ENCODE measurements at regions not wholly inside any gene's neighbourhood (a gene's known extent, or its start where the extent isn't known, plus 50 kb on each side); places are given as distances from the start of the nearest gene placed in this dataset.

DNA sequence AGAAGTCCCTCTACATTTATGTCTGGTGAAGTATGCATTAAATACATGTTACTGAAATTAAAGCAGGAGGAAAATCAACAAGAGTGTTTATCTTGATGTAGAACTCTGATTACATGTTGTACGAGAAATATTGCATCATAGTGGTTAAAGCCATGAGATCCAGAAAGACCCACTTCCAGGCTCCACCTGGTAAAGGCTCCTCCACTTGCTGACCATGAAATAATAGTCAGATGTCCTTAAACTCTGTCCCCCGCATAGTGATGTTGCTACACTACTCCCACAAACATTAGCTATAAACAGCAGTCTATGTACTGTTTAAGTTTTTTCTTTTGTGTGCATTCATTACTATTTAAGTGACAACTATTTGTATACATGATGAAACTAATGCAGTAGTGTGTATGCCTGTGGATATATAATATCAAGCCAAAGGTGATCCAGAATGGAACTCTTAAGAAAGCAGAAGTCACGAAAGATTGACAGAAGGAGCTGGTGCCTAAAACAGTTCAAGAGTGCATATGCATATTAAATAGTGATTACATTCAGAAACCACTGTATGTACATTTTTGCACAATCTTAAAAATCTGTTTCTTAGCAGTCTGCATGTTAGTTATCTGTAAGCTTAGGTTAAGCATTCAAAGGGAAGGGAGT, 264.4 kb upstream of the KCNMB2 start:
- no peak for DNase-seq (ENCODE audit: low read depth, low spot score)
- POLR2A ChIA-PET = no interaction called here
- TF ChIP-seq, protein P1, sequence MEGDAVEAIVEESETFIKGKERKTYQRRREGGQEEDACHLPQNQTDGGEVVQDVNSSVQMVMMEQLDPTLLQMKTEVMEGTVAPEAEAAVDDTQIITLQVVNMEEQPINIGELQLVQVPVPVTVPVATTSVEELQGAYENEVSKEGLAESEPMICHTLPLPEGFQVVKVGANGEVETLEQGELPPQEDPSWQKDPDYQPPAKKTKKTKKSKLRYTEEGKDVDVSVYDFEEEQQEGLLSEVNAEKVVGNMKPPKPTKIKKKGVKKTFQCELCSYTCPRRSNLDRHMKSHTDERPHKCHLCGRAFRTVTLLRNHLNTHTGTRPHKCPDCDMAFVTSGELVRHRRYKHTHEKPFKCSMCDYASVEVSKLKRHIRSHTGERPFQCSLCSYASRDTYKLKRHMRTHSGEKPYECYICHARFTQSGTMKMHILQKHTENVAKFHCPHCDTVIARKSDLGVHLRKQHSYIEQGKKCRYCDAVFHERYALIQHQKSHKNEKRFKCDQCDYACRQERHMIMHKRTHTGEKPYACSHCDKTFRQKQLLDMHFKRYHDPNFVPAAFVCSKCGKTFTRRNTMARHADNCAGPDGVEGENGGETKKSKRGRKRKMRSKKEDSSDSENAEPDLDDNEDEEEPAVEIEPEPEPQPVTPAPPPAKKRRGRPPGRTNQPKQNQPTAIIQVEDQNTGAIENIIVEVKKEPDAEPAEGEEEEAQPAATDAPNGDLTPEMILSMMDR (IDR thresholded peaks at IDR 0.05; ENCODE audit: low read depth, low read length) = no peak
- no peak overlapping the region for H3K27ac ChIP-seq (ENCODE audit: low read depth, low read length)
- CTCF ChIA-PET = no interaction called here
- no peaks in the 10 kb centered on the region for H3K9me3 ChIP-seq (ENCODE audit: control insufficient read depth, insufficient read depth, low read length)
- H3K27me3 ChIP-seq (ENCODE audit: control insufficient read depth, insufficient read depth, low read length) = no peaks in the 10 kb centered on the region
- no peak overlapping the region for H3K4me3 ChIP-seq (ENCODE audit: low read depth, low read length)

DNA sequence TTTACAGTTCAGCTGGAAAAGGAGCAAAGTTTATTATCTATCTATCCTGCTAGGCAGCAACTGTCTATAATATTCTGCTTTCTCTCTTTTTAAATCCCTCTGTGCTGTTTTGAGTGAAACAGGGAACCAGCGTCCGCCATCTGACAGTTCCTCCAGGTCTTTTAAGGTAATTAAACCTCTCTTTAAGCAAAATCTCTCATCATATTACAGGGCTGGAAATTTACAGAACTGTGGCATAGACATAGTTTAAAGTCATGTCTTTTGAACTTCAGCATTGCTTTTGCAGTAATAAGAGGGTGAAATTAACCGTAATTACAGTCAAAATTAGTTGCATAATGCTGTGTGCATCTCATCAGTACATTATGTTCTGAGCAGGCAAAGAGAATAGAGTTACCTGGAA, 263.4 kb upstream of the KCNMB2 start:
- H3K27ac ChIP-seq (ENCODE audit: low read depth, low read length) = no peak overlapping the region
- DNase-seq (ENCODE audit: low read depth, low spot score) = no peak
- no peaks in the 10 kb centered on the region for H3K27me3 ChIP-seq (ENCODE audit: control insufficient read depth, insufficient read depth, low read length)
- H3K9me3 ChIP-seq (ENCODE audit: control insufficient read depth, insufficient read depth, low read length) = no peaks in the 10 kb centered on the region; the same call in 1 of the 2 replicates
- CTCF ChIA-PET = no interaction called here
- POLR2A ChIA-PET = no interaction called here
- H3K4me3 ChIP-seq (ENCODE audit: low read depth, low read length) = no peak overlapping the region
- TF ChIP-seq, protein P1 (IDR thresholded peaks at IDR 0.05; ENCODE audit: low read depth, low read length) = no peak

DNA sequence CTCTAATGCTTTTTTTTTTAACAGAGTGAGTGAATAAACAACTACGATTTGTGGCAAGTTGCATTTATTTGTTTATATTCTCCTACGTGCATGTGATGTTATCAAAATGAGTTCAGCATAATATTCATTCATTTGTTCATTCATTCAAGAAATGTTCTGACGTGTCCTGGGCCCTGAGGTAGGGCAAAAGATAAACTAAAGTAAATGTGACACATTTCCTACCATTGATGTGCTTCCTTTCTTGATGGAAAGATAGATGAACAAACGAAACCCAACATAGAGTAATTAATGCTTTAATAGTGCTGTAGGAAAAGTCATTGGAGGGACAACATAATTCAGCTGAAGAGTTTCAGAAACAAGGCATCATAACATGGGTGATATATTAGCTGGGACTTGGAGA, 261.5 kb upstream of the KCNMB2 start:
- POLR2A ChIA-PET = no interaction called here
- CTCF ChIA-PET = no interaction called here
- TF ChIP-seq, protein P1 (IDR thresholded peaks at IDR 0.05; ENCODE audit: low read depth, low read length) = no peak
- H3K9me3 ChIP-seq (ENCODE audit: control insufficient read depth, insufficient read depth, low read length) = peaks cover 5% of the 10 kb centered on the region; the same call in 1 of the 2 replicates
- no peak overlapping the region for H3K4me3 ChIP-seq (ENCODE audit: low read depth, low read length)
- H3K27ac ChIP-seq (ENCODE audit: low read depth, low read length) = no peak overlapping the region
- no peak for DNase-seq (ENCODE audit: low read depth, low spot score)
- no peaks in the 10 kb centered on the region for H3K27me3 ChIP-seq (ENCODE audit: control insufficient read depth, insufficient read depth, low read length)

DNA sequence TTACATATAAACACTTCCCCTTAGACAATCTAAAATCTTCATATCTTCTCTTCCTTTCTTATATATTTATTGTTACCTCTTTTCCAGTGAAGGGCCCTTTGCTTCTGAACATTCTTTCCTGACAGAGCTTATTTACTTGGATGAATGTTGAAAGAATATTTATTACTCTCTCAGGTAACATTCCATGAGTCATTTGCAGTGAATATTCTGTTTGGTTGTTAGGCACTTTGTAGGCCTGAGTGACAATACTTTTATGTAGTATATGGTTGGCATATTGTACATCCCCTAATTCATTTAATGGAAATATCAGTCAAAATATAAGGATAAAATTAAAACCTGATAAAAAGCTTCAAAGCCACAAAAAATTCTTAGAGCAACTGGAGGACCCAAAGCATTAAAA, 260.9 kb upstream of the KCNMB2 start:
- no peaks in the 10 kb centered on the region for H3K27me3 ChIP-seq (ENCODE audit: control insufficient read depth, insufficient read depth, low read length)
- ChIA-PET POLR2A (no interaction called here), CTCF (no interaction called here)
- H3K4me3 ChIP-seq (ENCODE audit: low read depth, low read length) = no peak overlapping the region
- TF ChIP-seq, protein P1 (IDR thresholded peaks at IDR 0.05; ENCODE audit: low read depth, low read length) = no peak
- DNase-seq (ENCODE audit: low read depth, low spot score) = no peak
- H3K27ac ChIP-seq (ENCODE audit: low read depth, low read length) = no peak overlapping the region
- H3K9me3 ChIP-seq (ENCODE audit: control insufficient read depth, insufficient read depth, low read length) = peaks cover 5% of the 10 kb centered on the region; the same call in 1 of the 2 replicates

DNA sequence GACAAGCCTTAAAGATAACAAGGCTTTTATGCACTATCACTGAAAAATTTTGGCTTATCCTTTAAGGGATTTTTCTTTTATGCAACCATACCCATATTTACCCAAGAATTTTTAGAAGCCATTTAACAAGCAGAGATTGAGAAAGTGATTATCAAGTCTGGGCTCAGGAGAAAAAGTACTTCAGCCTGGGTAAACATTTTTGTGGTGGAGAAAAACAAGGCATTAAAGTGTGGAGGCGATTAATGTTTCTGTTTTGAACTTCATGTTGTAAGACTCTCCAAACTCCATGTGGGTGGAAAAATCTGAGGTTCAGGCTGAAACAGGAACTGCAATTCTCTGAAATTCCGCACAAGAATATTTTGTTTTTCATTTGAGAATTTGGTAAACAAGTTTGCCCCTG, 260.4 kb upstream of the KCNMB2 start:
- no peak for DNase-seq (ENCODE audit: low read depth, low spot score)
- H3K9me3 ChIP-seq (ENCODE audit: control insufficient read depth, insufficient read depth, low read length) = peaks cover 5% of the 10 kb centered on the region; the same call in 1 of the 2 replicates
- no peak overlapping the region for H3K27ac ChIP-seq (ENCODE audit: low read depth, low read length)
- TF ChIP-seq, protein P1 (IDR thresholded peaks at IDR 0.05; ENCODE audit: low read depth, low read length) = no peak
- ChIA-PET CTCF (no interaction called here), POLR2A (no interaction called here)
- H3K27me3 ChIP-seq (ENCODE audit: control insufficient read depth, insufficient read depth, low read length) = no peaks in the 10 kb centered on the region
- no peak overlapping the region for H3K4me3 ChIP-seq (ENCODE audit: low read depth, low read length)
